HG02973 (cell line): ENCODE measurements at regions not wholly inside any gene's neighbourhood (a gene's known extent, or its start where the extent isn't known, plus 50 kb on each side); places are given as distances from the start of the nearest gene placed in this dataset.
"Not testable (repeated sequence)": the region's sequence is repeated elsewhere in the genome, so short reads cannot be mapped to it uniquely, and the experiment has no call there.

Experiments used
- ATAC-seq: cut with Tn5 transposase; IDR thresholded peaks from one replicate; pipeline ENCODE4 v1.9.1; 2021; ENCODE audit warnings: moderate library complexity; ENCODE audit not compliant: unreplicated experiment

DNA sequence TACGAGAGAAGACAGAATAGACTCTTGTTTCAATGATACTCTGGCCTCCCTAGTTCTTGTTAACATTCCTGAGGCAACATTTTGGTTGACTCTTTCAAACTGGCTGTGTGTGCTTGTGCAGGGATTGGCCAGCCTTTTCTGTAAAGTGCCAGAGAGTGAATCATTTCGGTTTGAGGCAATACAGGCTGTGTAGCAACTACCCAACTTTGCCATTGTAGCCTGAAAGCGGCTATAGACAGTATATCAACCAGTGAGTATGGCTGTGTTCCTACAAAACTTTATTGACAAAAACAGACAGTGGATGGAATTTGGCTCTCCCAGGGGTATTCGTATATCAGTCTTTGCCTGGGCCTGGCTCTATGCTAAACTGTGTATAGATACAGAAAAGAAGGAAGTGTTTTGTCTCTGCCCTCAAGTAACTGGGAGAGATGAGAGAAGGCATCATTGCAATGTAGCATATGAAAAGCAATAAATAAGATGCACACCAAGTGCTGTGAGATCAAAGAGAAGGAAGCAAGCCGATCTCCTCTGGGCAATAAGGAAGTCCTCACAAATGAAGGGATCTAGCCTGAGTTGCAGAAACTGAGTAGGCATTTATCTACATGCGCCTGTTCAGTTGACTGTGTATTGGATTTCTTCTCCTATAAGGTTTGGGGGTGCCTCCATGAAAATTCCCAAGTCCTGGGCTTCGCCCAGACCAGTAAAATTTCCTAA is 568.0 kb upstream of the KLF4 start:
- ATAC-seq, result no peak

DNA sequence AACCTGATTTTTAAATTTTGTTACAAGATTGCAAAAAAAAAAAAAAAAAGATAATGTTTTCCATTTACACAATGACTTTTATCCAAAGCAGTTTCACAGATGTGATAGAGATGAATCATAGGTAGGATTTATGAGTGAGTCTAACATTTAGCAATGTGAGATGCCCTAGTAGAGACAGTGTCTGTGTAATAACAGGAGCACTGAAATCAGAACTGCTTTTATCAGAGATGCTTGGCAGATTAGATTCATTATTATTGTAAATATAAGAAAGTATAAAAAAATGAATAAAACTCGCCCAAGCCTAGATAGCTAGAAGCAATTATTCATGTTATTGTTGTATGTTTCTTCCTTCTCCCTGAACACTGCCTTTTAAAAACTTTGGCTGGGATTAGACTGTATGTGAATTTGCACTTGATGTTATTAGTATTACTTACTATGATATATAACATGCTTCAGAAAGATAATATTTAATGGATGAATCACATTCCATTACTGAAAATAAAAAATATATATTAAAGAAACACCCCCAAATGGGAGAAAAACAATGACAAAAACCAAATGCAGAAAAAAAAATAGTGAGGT is 567.3 kb upstream of the KLF4 start:
- ATAC-seq, result no peak

DNA sequence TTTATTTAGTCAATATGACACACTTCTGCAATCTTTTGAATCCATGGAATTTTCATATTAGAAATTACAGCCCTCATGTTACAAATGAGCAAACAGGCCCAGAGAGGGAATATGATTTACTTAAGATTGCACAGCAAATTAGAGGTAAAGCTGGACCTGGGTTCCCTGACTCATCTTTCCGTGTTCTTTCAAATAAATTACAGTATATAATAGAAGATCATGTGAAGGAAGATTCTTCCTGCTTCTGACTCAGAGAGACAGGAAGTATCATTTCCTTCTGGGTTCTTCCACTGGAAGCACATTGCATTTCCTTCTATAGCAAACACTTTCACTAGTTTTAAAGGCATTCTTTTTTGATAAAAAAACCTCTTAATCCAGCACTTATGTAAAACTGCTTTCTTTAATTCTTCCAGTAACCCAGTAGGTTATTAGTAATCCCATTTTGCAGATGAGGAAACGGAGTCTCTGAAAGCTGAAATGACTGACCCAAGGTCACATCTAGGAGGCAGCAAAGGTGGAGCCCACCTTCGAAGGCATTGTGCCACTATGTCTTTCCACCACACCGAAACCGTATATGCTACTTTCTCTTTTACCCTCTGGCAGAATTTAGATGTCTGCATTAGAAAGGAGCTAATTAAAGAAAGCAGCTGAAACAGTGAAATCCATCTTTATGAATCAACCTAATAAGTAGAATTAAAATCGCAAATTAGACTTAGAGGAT is 566.7 kb upstream of the KLF4 start:
- no peak for ATAC-seq

GRCh38 chr9:108054131-108054630 is 564.6 kb upstream of the KLF4 start:
- no peak for ATAC-seq

GRCh38 chr9:108053555-108054061 is 564.0 kb upstream of the KLF4 start:
- no peak for ATAC-seq

GRCh38 chr9:108052431-108053080 is 563.0 kb upstream of the KLF4 start:
- ATAC-seq, result no peak

GRCh38 chr9:108050894-108051293 is 561.3 kb upstream of the KLF4 start:
- ATAC-seq, result no peak

- ATAC-seq, result no peak
These were observed 560.3 kb upstream of the KLF4 start for GRCh38 chr9:108049671-108050494.

DNA sequence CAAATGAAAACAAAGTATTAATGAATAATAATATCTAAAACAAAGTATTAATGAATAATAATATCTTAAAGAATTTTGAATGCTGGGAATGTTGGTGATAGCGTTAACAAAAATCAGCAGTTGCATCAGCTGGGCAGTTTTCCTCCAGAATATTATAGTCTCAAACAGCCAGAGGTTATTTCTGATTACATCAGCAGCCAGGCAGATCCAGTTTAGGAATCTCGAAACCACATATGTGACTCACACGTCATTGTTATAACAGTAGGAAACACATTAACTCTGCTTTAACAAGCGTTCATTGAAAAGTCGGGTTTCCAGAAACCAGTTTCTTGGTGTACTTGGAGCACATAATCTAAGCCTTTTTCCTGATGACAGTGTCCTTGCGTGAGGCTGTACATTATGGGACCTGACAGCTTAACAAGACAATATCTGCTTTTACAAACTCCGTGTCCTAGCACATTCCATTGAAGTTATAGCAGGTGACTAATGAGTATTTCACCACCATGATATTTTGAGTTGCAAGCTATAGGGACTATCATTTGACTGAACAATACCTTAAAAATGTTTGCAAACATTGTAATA is 559.5 kb upstream of the KLF4 start:
- no peak for ATAC-seq

DNA sequence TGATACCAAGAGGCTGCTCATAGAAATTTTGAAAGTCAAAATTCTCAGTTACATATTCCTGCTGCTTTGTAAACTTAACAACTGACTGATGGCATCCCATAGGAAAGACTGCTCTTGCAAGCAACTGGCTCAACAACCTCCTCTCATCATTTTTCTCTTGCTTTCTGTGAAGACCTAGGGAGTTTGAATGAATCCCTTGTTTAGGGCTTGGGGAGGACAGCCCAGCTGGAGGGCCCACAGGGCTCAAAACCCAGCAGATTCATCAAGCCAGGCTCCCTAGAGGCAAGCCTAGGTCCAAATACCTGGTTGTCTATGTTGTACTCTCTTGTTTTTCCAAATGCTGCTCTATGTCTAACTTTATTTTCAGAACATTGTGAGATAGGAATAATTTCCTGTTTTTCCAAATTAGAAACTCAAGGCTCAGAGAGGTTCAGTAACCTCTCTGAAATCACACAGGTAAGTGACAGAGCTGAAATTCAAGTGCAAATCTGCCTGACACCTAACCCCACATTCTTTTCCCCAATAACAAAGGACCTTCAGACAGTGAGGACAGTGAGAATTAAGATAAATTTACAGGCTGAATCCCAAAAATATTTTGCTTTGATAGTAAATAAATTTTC is 558.9 kb upstream of the KLF4 start:
- ATAC-seq, result no peak

GRCh38 chr9:108047777-108048176 is 558.2 kb upstream of the KLF4 start:
- not testable (repeated sequence) for ATAC-seq

DNA sequence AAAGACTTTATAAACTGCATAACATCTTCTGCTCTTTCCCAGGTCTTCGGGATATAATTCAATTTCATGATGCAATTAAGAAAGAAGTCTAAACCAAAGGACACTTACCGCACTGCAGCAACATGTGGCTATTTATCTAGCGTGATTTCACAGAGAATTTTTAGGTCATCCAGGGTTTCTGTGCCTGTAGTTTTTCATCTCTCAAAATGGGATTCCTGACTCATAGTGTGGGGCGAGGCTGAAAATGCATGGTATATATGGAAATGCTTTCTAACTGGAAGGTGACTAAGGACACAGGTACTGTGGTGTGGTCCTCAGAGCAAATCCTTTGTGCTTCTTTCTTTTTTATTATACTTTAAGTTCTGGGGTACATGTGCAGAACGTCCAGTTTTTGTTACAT is 557.7 kb upstream of the KLF4 start:
- no peak for ATAC-seq

DNA sequence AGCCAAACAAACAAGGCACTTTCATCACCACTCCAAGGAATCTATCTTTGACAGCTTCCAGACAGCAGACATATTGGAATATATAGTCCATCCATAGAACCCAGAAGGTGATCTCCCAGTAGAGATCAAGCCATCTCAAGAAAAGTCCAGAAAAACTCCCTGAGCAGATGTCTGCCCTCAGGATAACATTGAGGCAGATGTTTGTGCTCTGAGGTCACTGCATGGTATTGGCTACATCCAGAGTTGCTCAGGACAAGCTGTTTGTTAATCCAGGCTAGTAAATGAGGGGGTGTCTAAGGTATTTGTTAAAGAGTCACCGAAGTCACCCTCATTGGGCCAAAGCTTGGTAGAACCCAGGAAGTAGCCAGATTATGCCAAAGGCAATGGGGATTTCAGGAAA is 556.3 kb upstream of the KLF4 start:
- no peak for ATAC-seq

DNA sequence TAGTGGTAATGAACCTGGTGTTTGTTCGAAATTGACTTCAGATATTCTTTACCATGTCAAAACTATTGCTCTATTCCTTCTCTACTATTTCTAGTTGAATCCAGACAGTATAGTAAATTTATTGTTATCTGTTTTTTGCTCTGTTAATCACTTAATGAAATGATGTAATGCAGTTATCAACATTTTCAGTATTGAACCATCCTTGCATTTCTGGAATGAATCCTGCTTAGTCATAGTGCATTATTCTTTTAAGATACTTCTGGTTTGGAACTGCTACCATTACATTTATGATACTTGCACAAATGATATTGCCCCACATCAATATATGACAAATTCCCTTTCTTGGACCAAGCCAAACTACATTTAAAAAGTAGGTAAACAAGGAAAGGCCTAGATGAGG is 554.0 kb upstream of the KLF4 start:
- no peak for ATAC-seq

DNA sequence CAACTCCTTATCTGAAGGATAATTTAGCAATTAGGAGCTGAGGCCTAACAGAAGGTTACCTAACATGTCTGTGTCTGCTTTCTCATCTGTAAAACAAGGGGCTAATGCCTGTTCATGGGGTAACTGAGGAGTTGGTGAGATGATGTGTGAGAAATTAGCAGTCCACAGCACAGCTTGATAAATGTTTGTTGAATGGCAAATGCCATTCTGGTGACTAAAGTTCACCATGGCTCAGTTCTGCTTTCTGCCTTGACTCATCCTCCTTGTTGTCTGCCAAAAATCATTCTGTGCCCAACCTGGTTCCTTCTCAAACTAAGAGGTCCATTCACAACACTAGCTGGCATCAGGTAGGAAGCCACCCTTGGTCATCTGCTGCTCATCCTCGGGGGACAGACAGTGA is 552.0 kb upstream of the KLF4 start:
- ATAC-seq, result no peak

DNA sequence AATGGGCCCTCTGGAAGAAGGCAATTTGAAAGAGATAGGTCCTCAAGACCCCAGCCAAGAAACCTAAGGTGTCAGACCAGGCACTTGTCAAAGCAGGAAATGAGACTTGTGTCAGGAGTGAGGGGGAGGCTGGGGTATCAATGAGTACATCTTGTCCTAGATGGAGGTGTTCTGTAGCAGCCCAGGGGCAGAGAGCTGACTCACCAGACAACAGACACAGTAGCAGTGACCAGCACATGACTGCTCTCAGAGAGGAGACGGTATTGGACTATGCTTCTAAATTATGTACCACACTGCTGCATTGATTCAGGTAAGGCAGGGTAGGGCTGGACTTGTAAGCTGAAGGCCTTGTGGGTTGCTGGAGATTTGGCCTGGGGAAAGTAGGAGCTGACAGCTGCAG is 551.2 kb upstream of the KLF4 start:
- ATAC-seq, result no peak

DNA sequence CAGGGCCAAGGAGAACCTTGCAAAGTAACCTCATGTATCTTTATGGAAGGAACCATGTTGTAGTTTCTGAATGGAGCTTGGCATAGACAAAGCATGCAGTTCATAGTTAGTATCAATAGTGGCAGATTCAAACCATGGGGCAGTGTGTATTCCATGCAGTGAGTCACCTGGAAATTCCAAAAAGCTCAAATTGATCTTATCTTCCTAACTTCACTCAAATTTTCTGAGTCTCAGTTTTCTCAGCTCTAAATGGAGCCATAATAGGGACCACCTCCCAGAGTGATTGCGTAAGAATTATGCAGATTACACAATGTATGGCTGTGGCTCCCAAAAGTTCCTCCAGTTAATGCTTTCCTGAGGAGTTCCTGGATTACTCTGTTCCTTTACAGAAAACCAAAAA is 549.9 kb upstream of the KLF4 start:
- no peak for ATAC-seq

- no peak for ATAC-seq
These were observed 549.4 kb upstream of the KLF4 start for GRCh38 chr9:108039012-108039411.

DNA sequence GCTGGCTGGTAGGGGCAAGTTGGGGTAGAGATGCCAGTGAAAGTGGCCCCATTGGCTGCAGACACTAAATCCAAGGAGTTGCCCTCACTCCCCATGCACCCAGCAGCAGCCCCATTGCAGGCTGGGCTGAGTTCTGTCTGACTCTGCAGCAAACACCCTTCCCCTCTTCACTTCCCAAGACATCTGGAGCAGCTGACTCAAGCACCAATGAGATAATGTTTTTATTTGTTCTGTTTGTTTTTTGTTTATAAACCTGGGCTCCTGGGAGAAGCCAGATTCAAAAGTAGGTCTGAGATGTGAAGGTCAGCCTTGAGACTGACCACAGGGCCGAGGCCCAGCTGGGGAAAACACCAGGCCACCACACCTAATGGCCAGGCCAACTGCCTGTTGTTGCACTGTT is 545.9 kb upstream of the KLF4 start:
- ATAC-seq, result no peak
